ENCODE measurements at regions not wholly inside any gene's neighbourhood (a gene's known extent, or its start where the extent isn't known, plus 50 kb on each side); places are given as distances from the start of the nearest gene placed in this dataset.
A peak's percentile ranks its signal among the peaks of the same experiment; 100 is the strongest.

DNA sequence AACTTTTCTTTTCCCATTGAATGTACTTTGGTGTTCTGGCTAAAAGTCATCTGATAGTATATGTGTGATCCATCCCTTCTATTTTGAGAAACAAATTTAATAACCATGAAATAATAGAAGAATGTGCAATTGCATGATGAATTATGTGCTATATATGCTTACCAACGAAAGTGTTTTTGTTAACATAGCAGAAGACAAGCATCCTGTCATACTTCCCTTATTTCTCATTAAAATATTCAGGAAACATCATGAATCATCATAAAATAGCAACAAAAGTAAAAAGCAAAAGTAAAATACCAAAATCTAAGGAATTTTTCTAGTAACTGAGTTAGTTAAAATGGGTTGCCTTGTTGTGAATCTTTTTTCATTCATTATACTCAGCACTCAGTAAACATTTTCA lies 409.0 kb upstream of the PDE3A start:
- in situ Hi-C loops (cut with HindIII; ENCODE audit: low pct_ligation_motif_present, low sequenced_read_pairs): no loop called here
- DNase-seq: no peak
- no peak overlapping the region for H3K4me3 ChIP-seq (ENCODE audit: low read depth, low read length)
- no peaks in the 10 kb centered on the region for H3K36me3 ChIP-seq (replicated peaks)
- no peak for TF ChIP-seq CTCF (IDR thresholded peaks at IDR 0.05; ENCODE audit: low read depth, low read length, missing control alignments)
- peak overlapping the region; percentile 45 for H3K27ac ChIP-seq
- H3K27me3 ChIP-seq (replicated peaks): no peaks in the 10 kb centered on the region

- H3K36me3 ChIP-seq (replicated peaks): no peaks in the 10 kb centered on the region
- peak; percentile 15 for DNase-seq
- TF ChIP-seq CTCF (IDR thresholded peaks at IDR 0.05; ENCODE audit: low read depth, low read length, missing control alignments): no peak
- H3K27me3 ChIP-seq (replicated peaks): no peaks in the 10 kb centered on the region
- in situ Hi-C loops (cut with HindIII; ENCODE audit: low pct_ligation_motif_present, low sequenced_read_pairs): no loop called here
- H3K4me3 ChIP-seq (ENCODE audit: low read depth, low read length): no peak overlapping the region
- peak overlapping the region; percentile 33 for H3K27ac ChIP-seq
Measured at GRCh38 chr12:19960527-19960926, 407.8 kb upstream of the PDE3A start.

- TF ChIP-seq CTCF (IDR thresholded peaks at IDR 0.05; ENCODE audit: low read depth, low read length, missing control alignments): no peak
- in situ Hi-C loops (cut with HindIII; ENCODE audit: low pct_ligation_motif_present, low sequenced_read_pairs): no loop called here
- Histone ChIP-seq H3K27me3 (replicated peaks) (no peaks in the 10 kb centered on the region), H3K27ac (no peak overlapping the region), H3K36me3 (replicated peaks) (no peaks in the 10 kb centered on the region), H3K4me3 (ENCODE audit: low read depth, low read length) (no peak overlapping the region)
- no peak for DNase-seq
Measured at GRCh38 chr12:19962192-19962591, 406.1 kb upstream of the PDE3A start.

GRCh38 chr12:19963972-19964371 lies 404.4 kb upstream of the PDE3A start:
- in situ Hi-C loops (cut with HindIII; ENCODE audit: low pct_ligation_motif_present, low sequenced_read_pairs): no loop called here
- no peak overlapping the region for H3K4me3 ChIP-seq (ENCODE audit: low read depth, low read length)
- no peaks in the 10 kb centered on the region for H3K36me3 ChIP-seq (replicated peaks)
- no peaks in the 10 kb centered on the region for H3K27me3 ChIP-seq (replicated peaks)
- no peak for DNase-seq
- no peak for TF ChIP-seq CTCF (IDR thresholded peaks at IDR 0.05; ENCODE audit: low read depth, low read length, missing control alignments)
- H3K27ac ChIP-seq: no peak overlapping the region

DNA sequence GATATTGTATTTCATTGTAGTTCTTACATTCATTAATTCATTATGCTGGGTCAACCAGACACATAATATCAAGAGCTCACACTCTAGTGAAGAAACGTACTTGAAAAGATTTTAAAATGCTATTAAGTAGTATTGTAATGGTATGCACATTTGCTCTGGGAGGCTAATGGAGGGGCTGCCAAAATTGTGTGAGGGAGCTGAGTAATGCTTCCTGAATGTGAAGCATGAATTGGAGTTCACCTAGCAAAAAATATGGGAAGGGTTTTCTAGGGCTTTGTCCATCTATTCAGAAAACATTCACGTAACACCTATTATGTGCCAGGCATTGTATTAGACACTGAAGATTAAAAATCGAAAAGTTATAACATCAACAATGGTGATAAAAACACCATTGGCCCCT lies 403.8 kb upstream of the PDE3A start:
- no peak for TF ChIP-seq CTCF (IDR thresholded peaks at IDR 0.05; ENCODE audit: low read depth, low read length, missing control alignments)
- no peak overlapping the region for H3K4me3 ChIP-seq (ENCODE audit: low read depth, low read length)
- in situ Hi-C loops (cut with HindIII; ENCODE audit: low pct_ligation_motif_present, low sequenced_read_pairs): no loop called here
- no peaks in the 10 kb centered on the region for H3K27me3 ChIP-seq (replicated peaks)
- no peak overlapping the region for H3K27ac ChIP-seq
- no peak for DNase-seq
- no peaks in the 10 kb centered on the region for H3K36me3 ChIP-seq (replicated peaks)

GRCh38 chr12:19965196-19966038 lies 402.9 kb upstream of the PDE3A start:
- in situ Hi-C loops (cut with HindIII; ENCODE audit: low pct_ligation_motif_present, low sequenced_read_pairs): no loop called here

More at GRCh38 chr12:19965196-19966038, 402.9 kb upstream of the PDE3A start:
- no peak for TF ChIP-seq CTCF (IDR thresholded peaks at IDR 0.05; ENCODE audit: low read depth, low read length, missing control alignments)
- Histone ChIP-seq H3K36me3 (replicated peaks) (no peaks in the 10 kb centered on the region), H3K27me3 (replicated peaks) (no peaks in the 10 kb centered on the region), H3K4me3 (ENCODE audit: low read depth, low read length) (no peak overlapping the region), H3K27ac (no peak overlapping the region)
- no peak for DNase-seq

Data from brain microvascular endothelial cell (primary cell).